Vagina (tissue), 2 donors: ENCODE measurements at regions not wholly inside any gene's neighbourhood (a gene's known extent, or its start where the extent isn't known, plus 50 kb on each side); places are given as distances from the start of the nearest gene placed in this dataset.
A peak's percentile ranks its signal among the peaks of the same experiment; 100 is the strongest.

ENCODE experiments used
- DNase-seq, 2 donors: peaks; one replicate each; pipeline ENCODE4 v3.0.0-alpha.2; 2017; ENCODE audit errors: extremely low spot score in 2 of 2
- H3K27ac ChIP-seq: fragments of 200-600 bp; sonication (generic); one replicate; pipeline ENCODE4 v1.5.1; 2019
- H3K27me3 ChIP-seq: fragments of 200-600 bp; sonication (generic); one replicate; pipeline ENCODE4 v1.5.1; 2019
- H3K36me3 ChIP-seq, 2 donors: fragments of 200-600 bp; sonication (generic); one replicate each; pipeline ENCODE4 v1.5.1; 2017 to 2019
- H3K4me1 ChIP-seq: fragments of 200-600 bp; sonication (generic); one replicate; pipeline ENCODE4 v1.5.1; 2019
- H3K4me3 ChIP-seq, 2 donors: fragments of 200-600 bp; sonication (generic); 1 replicate in 1 of 2; 2 replicates in 1 of 2; pipeline ENCODE4 v1.5.1; 2016 to 2019
- H3K9me3 ChIP-seq: fragments of 200-600 bp; sonication (generic); one replicate; pipeline ENCODE4 v1.5.1; 2019
- CTCF ChIP-seq, 3 experiments: fragments of 450-650 bp in 2 of 3; fragments of 200-600 bp in 1 of 3; sonication (generic) in 1 of 3; IDR thresholded peaks; one replicate each; pipeline ENCODE4 v1.5.1; 2017 to 2019; ENCODE audit warnings: antibody characterized with exemption in 3 of 3, mild to moderate bottlenecking in 2 of 3, moderate library complexity in 2 of 3
- POLR2A ChIP-seq, 2 donors: fragments of 450-650 bp; IDR thresholded peaks; one replicate each; pipeline ENCODE4 v1.6.1; 2017; ENCODE audit warnings: antibody characterized with exemption in 2 of 2, mild to moderate bottlenecking in 2 of 2, moderate library complexity in 2 of 2
- POLR2AphosphoS5 ChIP-seq, 2 donors: sonication (generic); formaldehyde crosslinking; IDR thresholded peaks; one replicate each; pipeline ENCODE4 v1.9.0; 2017; ENCODE audit warnings: antibody characterized with exemption in 2 of 2, mild to moderate bottlenecking in 2 of 2, low read depth in 1 of 2; ENCODE audit not compliant: insufficient read depth in 1 of 2
- intact Hi-C: fragments of 100-400 bp; cut with DNase I; formaldehyde crosslinking; loops from one replicate; pipeline ENCODE4 v1.15.1; 2023

GRCh38 chr11:81647374-81647773 is 1086.3 kb downstream of the FAM181B start:
- no peaks in the 10 kb centered on the region for H3K4me1 ChIP-seq
- intact Hi-C loops = no loop called here

GRCh38 chr11:81644239-81644840 is 1089.3 kb downstream of the FAM181B start:
- TF ChIP-seq CTCF (IDR thresholded peaks at IDR 0.05) = peak; percentile 4 to 35 (median 31)
- TF ChIP-seq POLR2A (IDR thresholded peaks at IDR 0.05) = no peak
- Histone ChIP-seq H3K36me3 (no peaks in the 10 kb centered on the region), H3K4me3 (no peak overlapping the region), H3K4me1 (no peaks in the 10 kb centered on the region), H3K27me3 (no peaks in the 10 kb centered on the region), H3K9me3 (no peaks in the 10 kb centered on the region), H3K27ac (no peak overlapping the region)
- intact Hi-C loops = no loop called here
- no peak for DNase-seq

More at GRCh38 chr11:81647374-81647773, 1086.3 kb downstream of the FAM181B start:
- Histone ChIP-seq H3K27me3 (no peaks in the 10 kb centered on the region), H3K9me3 (no peaks in the 10 kb centered on the region), H3K36me3 (no peaks in the 10 kb centered on the region), H3K4me3 (no peak overlapping the region), H3K27ac (no peak overlapping the region)
- no peak for DNase-seq
- no peak for TF ChIP-seq CTCF (IDR thresholded peaks at IDR 0.05)
- TF ChIP-seq POLR2AphosphoS5 (IDR thresholded peaks at IDR 0.05; ENCODE audit: insufficient read depth in 1 of 2, low read depth in 1 of 2) = no peak
- TF ChIP-seq POLR2A (IDR thresholded peaks at IDR 0.05) = no peak

- no peak for TF ChIP-seq POLR2A (IDR thresholded peaks at IDR 0.05)
- TF ChIP-seq POLR2AphosphoS5 (IDR thresholded peaks at IDR 0.05; ENCODE audit: insufficient read depth in 1 of 2, low read depth in 1 of 2) = no peak
- TF ChIP-seq CTCF (IDR thresholded peaks at IDR 0.05) = no peak
- intact Hi-C loops = no loop called here
Measured at GRCh38 chr11:81634483-81634882, 1099.2 kb downstream of the FAM181B start.

DNA sequence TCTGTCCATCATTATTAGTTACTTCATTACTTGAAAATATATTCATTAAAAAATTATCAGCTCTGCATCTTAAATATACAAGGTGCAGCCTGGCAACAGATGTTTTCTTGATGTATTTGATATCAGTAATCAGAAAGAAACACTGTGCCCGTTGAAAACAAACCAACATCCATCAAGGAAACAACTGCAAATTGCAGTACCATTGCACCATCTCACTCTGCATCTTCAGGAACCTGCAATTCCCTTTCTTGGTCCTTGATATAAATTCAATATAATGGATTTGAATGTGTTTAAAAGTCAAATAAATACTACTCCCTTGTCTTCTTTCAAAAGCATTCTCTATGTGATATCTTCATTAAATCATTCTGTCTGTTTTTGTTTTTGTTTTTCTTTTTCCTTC is 1131.2 kb downstream of the FAM181B start:
- no peaks in the 10 kb centered on the region for H3K27me3 ChIP-seq
- no peak overlapping the region for H3K4me3 ChIP-seq
- TF ChIP-seq POLR2AphosphoS5 (IDR thresholded peaks at IDR 0.05; ENCODE audit: insufficient read depth in 1 of 2, low read depth in 1 of 2) = no peak
- DNase-seq = no peak
- intact Hi-C loops = no loop called here
- H3K4me1 ChIP-seq = no peaks in the 10 kb centered on the region
- no peak overlapping the region for H3K27ac ChIP-seq
- H3K9me3 ChIP-seq = no peaks in the 10 kb centered on the region
- no peaks in the 10 kb centered on the region for H3K36me3 ChIP-seq

More at GRCh38 chr11:81634483-81634882, 1099.2 kb downstream of the FAM181B start:
- Histone ChIP-seq H3K36me3 (no peaks in the 10 kb centered on the region), H3K4me3 (no peak overlapping the region), H3K9me3 (no peaks in the 10 kb centered on the region), H3K27me3 (no peaks in the 10 kb centered on the region), H3K4me1 (no peaks in the 10 kb centered on the region), H3K27ac (no peak overlapping the region)
- no peak for DNase-seq

DNA sequence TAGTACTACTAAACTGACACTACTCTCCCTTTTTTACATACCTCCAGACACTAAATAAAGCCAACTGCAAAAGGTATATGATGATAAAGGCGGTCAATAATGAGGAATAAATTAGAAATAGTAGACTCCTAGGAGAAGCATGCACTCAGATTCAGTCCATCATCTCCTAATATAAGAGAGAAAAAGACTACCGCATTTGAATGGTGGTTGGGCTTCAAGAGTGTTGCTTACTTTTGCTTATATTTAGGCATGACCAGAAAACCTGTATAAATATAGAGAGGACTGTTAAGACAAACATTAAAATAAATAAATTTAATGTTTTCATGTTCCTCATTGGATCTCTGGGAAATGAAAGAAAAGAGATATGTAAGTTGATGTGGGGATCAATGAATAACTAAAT is 1137.0 kb downstream of the FAM181B start:
- H3K9me3 ChIP-seq = no peaks in the 10 kb centered on the region
- no peak overlapping the region for H3K4me3 ChIP-seq
- H3K27ac ChIP-seq = no peak overlapping the region
- TF ChIP-seq CTCF (IDR thresholded peaks at IDR 0.05) (no peak), POLR2A (IDR thresholded peaks at IDR 0.05) (no peak), POLR2AphosphoS5 (IDR thresholded peaks at IDR 0.05; ENCODE audit: insufficient read depth in 1 of 2, low read depth in 1 of 2) (no peak)
- intact Hi-C loops = no loop called here
- no peaks in the 10 kb centered on the region for H3K27me3 ChIP-seq
- DNase-seq = no peak
- H3K36me3 ChIP-seq = no peaks in the 10 kb centered on the region
- no peaks in the 10 kb centered on the region for H3K4me1 ChIP-seq
